Motor neuron (in vitro differentiated cells): ENCODE measurements at regions not wholly inside any gene's neighbourhood (a gene's known extent, or its start where the extent isn't known, plus 50 kb on each side); places are given as distances from the start of the nearest gene placed in this dataset.
"Not testable (repeated sequence)": the region's sequence is repeated elsewhere in the genome, so short reads cannot be mapped to it uniquely, and the experiment has no call there.

Source experiments
- ATAC-seq, 8 experiments: fragments of 200-7000 bp; cut with Tn5 transposase; replicated peaks in 6 of 8; 2 replicates each; pipeline ENCODE4 v1.8.0; 2021; ENCODE audit warnings: mild to moderate bottlenecking in 8 of 8, moderate library complexity in 8 of 8
- H3K27ac ChIP-seq, 2 donors: fragments of 250-450 bp; sonication (Bioruptor Pico); 2 replicates each; pipeline ENCODE4 v1.9.0; 2021; ENCODE audit warnings: antibody characterized with exemption in 2 of 2, mild to moderate bottlenecking in 2 of 2, moderate library complexity in 1 of 2
- H3K4me1 ChIP-seq, 2 donors: fragments of 250-450 bp; sonication (Bioruptor Pico); replicated peaks in 1 of 2; 2 replicates each; pipeline ENCODE4 v1.6.1; 2021; ENCODE audit warnings: antibody characterized with exemption in 2 of 2, mild to moderate bottlenecking in 2 of 2, moderate library complexity in 1 of 2
- H3K4me3 ChIP-seq, 5 donors: fragments of 250-450 bp; sonication (Bioruptor Pico); 2 replicates each; pipeline ENCODE4 v1.9.0; 2021; ENCODE audit warnings: antibody characterized with exemption in 5 of 5, mild to moderate bottlenecking in 5 of 5, moderate library complexity in 4 of 5
- WGBS, 10 experiments: fragments of 450-650 bp; shearing (Covaris generic); methylation state at CpG; one replicate each; pipeline ENCODE4 v1.0.0; 2022; 5-methylcytosine and 5-hydroxymethylcytosine counted together
- in situ Hi-C, 9 experiments: fragments of 400-800 bp; cut with MboI; loops; one replicate each; pipeline ENCODE4 v1.15.0; 2021; ENCODE audit warnings: low sequenced_read_pairs in 9 of 9, low pct_unique_long_range_greater_than_20kb in 2 of 9; ENCODE audit not compliant: unreplicated experiment in 9 of 9

- WGBS, 10 experiments: 0 to 71% (median 50%) methylated on average over 1 to 2 of the region's 2 CpGs; no CpG with 5 or more reads in 3 of the 10 experiments
- peak in 3 of 8 experiments; percentile 20 to 39 (median 22) for ATAC-seq
Measured at GRCh38 chr9:26116085-26116484, 437.8 kb upstream of the TUSC1 start.

GRCh38 chr9:26112724-26113123, 434.5 kb upstream of the TUSC1 start:
- in situ Hi-C loops: no loop called here
- 65 to 100% (median 83%) methylated on average over 1 to 2 of the region's 2 CpGs; no CpG with 5 or more reads in 2 of the 10 experiments for WGBS, 10 experiments

More at GRCh38 chr9:26116085-26116484, 437.8 kb upstream of the TUSC1 start:
- H3K27ac ChIP-seq, in situ Hi-C loops, H3K4me3 ChIP-seq, H3K4me1 ChIP-seq: not testable (repeated sequence)

DNA sequence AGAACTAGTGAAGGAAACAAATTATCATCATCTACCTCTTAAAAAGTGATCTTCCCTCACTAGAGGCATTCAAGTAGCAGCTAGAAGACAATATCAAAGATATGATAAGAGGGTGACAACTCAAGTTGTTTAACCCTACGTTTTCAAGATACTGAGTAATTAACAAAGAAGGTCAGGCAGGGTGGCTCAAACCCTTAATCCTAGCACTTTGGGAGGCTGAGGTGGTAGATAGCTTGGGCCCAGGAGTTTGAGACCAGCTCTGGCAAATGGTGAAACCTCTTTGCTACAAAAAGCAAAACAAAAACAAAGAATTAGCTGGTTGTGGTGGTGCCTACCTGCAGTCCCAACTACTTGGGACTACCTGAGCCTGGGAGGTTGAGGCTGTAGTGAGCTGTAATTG, 408.2 kb upstream of the TUSC1 start:
- H3K27ac ChIP-seq: no peak overlapping the region
- 10 to 88% (median 51%) methylated on average over 1 of the region's 1 CpG; no CpG with 5 or more reads in 4 of the 10 experiments for WGBS, 10 experiments

More at GRCh38 chr9:26112724-26113123, 434.5 kb upstream of the TUSC1 start:
- no peak for ATAC-seq
- Histone ChIP-seq H3K27ac (no peak overlapping the region), H3K4me1 (no peaks in the 10 kb centered on the region), H3K4me3 (no peak overlapping the region)

GRCh38 chr9:26081847-26082246, 403.6 kb upstream of the TUSC1 start:
- in situ Hi-C loops: no loop called here
- WGBS, 10 experiments: 24 to 100% methylated on average over 3 to 5 of the region's 5 CpGs; no CpG with 5 or more reads in 8 of the 10 experiments
- peaks cover 6 to 9% of the 10 kb centered on the region in 2 donors for H3K4me1 ChIP-seq
- H3K27ac ChIP-seq: no peak overlapping the region
- no peak for ATAC-seq
- no peak overlapping the region for H3K4me3 ChIP-seq

More for the DNA sequence above, 408.2 kb upstream of the TUSC1 start:
- in situ Hi-C loops: no loop called here
- ATAC-seq: no peak
- Histone ChIP-seq H3K4me1 (no peaks in the 10 kb centered on the region), H3K4me3 (no peak overlapping the region)

DNA sequence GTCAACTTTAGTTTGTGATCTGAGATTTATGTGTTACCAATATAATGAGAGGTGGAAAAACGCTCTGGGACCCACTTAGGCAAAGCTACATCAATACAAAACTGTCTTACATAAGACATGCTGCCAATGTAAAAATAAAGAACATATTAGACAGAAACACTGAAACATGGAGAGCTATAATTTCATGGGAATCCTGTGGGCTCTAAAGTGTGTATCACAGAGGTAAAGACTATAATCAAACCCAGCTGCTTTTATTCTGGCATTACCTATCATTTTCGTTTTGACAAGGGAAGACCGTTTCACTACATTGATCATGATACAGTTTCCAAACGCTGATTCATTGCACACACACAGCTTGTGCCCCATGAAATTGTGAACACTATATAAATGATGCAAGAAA, 400.5 kb upstream of the TUSC1 start:
- 7 to 100% (median 65%) methylated on average over 1 to 4 of the region's 4 CpGs; no CpG with 5 or more reads in 1 of the 10 experiments for WGBS, 10 experiments
- in situ Hi-C loops: no loop called here
- Histone ChIP-seq H3K4me3 (no peak overlapping the region), H3K4me1 (peaks cover 6 to 9% of the 10 kb centered on the region in 2 donors), H3K27ac (no peak overlapping the region)
- ATAC-seq: no peak

GRCh38 chr9:26077860-26078259, 399.6 kb upstream of the TUSC1 start:
- Histone ChIP-seq H3K4me1 (peaks cover 6 to 9% of the 10 kb centered on the region in 2 donors), H3K27ac (no peak overlapping the region), H3K4me3 (no peak overlapping the region)
- in situ Hi-C loops: no loop called here
- WGBS, 10 experiments: 82 to 100% methylated on average over 1 to 2 of the region's 4 CpGs; no CpG with 5 or more reads in 8 of the 10 experiments
- ATAC-seq: peak in 1 of 8 experiments; percentile 44

- peaks cover 0 to 2% of the 10 kb centered on the region in 2 donors for H3K4me1 ChIP-seq
- 40 to 100% (median 70%) methylated on average over 1 of the region's 1 CpG; no CpG with 5 or more reads in 4 of the 10 experiments for WGBS, 10 experiments
- no peak for ATAC-seq
- no peak overlapping the region for H3K27ac ChIP-seq
- in situ Hi-C loops: loop anchor here in 1 of 9 experiments (25.0 kb wide), 1 partner anchor 95 kb away; no protein-coding TSS in a partner anchor
- H3K4me3 ChIP-seq: no peak overlapping the region
Measured at GRCh38 chr9:26067608-26068007, 389.4 kb upstream of the TUSC1 start.

GRCh38 chr9:26066237-26066636, 388.0 kb upstream of the TUSC1 start:
- in situ Hi-C loops: loop anchor here in 1 of 9 experiments (25.0 kb wide), 1 partner anchor 96 kb away; no protein-coding TSS in a partner anchor
- ATAC-seq: no peak
- Histone ChIP-seq H3K4me3 (no peak overlapping the region), H3K27ac (no peak overlapping the region), H3K4me1 (peaks cover 0 to 2% of the 10 kb centered on the region in 2 donors)
- WGBS, 10 experiments: 0 to 86% (median 33%) methylated on average over 1 of the region's 1 CpG; no CpG with 5 or more reads in 4 of the 10 experiments

DNA sequence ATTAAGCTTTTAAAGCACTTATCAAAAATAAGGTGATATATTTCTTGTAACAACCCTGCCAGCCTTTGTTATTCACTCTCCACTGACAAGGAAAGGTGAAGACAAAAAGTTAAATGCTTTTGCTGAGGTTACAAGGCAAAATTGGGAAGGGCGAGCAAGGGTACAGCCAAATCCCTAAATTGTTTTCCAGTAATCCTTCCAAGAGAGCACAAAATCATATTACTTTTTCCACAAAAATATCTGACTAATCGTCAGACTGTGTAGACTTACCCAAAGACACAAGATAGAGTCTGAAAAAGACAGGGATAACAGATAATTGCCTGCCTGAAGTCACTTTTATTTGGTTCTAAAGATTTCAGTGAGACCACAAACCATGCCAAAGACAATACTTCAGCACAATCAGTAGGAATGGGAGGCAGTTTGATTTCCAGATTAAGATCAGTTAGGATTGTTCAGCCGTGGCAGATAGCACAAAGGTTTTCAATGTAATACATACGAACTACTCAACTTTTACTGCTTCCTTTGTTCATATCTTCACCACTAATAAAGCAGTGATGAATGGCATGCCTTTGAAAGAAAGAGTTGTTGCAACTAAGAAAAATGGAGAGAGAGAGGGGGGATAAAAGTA, 383.8 kb upstream of the TUSC1 start:
- WGBS, 10 experiments: 14 to 90% (median 52%) methylated on average over 1 to 4 of the region's 4 CpGs
- Histone ChIP-seq H3K4me3 (no peak overlapping the region), H3K27ac (no peak overlapping the region), H3K4me1 (peaks cover 0 to 5% of the 10 kb centered on the region in 2 donors)
- in situ Hi-C loops: loop anchor here in 1 of 9 experiments (25.0 kb wide), 1 partner anchor 100 kb away; no protein-coding TSS in a partner anchor
- no peak for ATAC-seq

DNA sequence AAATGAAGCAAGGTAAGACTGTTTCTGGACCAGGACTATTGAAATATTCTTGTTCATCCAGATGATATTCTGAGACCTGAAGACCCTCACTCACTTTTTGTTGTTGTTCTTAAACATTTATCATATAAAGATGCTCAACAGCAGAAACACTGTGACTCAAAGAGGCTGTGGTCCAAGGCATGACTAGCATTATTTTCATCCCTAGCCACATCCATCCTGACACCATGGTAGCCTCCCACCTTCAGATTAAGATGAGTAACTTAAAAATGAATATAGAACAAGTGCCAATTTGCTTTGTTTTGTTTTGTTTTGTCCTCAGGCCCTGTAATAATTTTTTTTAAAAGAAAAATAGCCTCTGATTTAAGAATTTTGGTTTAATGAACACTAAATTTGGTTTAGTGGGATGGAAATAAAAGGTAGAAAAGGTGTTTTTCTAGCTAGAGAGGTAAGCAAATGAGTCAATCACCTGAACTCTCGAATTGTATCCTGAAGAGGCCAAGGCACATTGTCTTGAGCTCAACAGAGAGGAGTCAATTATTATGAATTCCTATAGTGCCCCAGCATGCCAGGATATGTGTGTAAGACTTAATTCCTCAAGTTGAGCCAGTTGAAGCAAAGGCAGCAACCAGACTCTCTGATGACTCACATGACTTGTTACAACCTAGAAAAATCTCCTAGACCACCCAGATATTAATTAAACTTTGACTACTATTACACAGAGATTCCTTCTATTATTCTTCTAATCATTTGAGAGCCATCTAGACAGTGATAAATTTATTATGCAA, 380.1 kb upstream of the TUSC1 start:
- H3K4me3 ChIP-seq: no peak overlapping the region
- WGBS, 10 experiments: 0 to 83% (median 42%) methylated on average over 1 of the region's 1 CpG; no CpG with 5 or more reads in 4 of the 10 experiments
- peaks cover 0 to 3% of the 10 kb centered on the region in 2 donors for H3K4me1 ChIP-seq
- no peak overlapping the region for H3K27ac ChIP-seq
- in situ Hi-C loops: loop anchor here in 1 of 9 experiments (25.0 kb wide), 1 partner anchor 104 kb away; no protein-coding TSS in a partner anchor
- no peak for ATAC-seq

- peaks cover 0 to 3% of the 10 kb centered on the region in 2 donors for H3K4me1 ChIP-seq
- no peak overlapping the region for H3K27ac ChIP-seq
- in situ Hi-C loops: loop anchor here in 1 of 9 experiments (25.0 kb wide), 1 partner anchor 105 kb away; no protein-coding TSS in a partner anchor
- WGBS, 10 experiments: 3 to 100% (median 62%) methylated on average over 1 to 3 of the region's 3 CpGs
- no peak overlapping the region for H3K4me3 ChIP-seq
- no peak for ATAC-seq
Measured at GRCh38 chr9:26057050-26057449, 378.8 kb upstream of the TUSC1 start.

DNA sequence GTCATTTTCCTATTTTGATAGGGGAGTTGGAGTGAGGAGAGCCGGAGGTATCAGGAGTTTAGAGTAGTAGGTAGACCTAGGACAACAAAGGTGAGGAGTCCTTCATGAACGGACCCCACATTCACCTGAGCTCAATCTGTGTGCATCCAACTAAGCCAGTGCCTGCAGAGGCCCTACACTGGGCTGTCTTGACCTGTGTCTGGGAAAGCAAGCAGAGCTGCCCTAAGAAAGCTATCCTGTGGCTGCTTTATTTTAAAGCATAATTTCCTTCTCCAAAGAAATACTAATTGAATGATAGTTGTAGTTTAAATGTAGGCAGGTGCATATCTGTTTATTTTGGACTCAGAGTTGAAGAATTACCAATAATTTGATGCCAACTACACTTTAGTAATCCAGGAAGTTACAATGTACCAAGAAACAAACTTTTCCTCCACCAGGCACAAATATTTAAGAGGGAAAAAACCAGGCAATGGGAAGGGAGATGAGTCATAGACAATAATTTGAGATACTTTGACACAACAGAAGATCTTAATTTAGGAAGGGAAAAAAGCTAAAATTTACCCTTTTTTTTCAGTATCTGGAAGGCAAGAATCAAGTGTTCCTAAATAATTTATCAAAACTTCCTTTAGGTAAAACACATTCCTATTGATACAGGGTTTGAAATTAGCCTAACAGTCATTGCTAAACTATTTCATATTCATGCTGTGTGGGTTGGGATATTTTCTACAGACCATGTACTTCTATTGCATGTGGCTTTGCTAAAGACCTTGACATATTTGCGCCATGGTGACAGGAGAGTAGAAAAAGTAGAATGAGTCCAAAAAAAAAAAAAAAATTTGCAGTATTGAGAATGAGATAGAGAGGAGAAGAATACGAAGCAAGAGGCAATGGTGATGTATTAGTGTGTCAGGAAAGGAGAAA, 376.6 kb upstream of the TUSC1 start:
- Histone ChIP-seq H3K4me1 (no peaks in the 10 kb centered on the region), H3K27ac (no peak overlapping the region), H3K4me3 (no peak overlapping the region)
- ATAC-seq: peak in 1 of 8 experiments; percentile 49
- WGBS, 10 experiments: 17 to 89% (median 77%) methylated on average over 1 to 4 of the region's 4 CpGs; no CpG with 5 or more reads in 1 of the 10 experiments
- in situ Hi-C loops: loop anchor here in 1 of 9 experiments (25.0 kb wide), 1 partner anchor 107 kb away; no protein-coding TSS in a partner anchor
